Keratinocyte (primary cell): ENCODE measurements at regions not wholly inside any gene's neighbourhood (a gene's known extent, or its start where the extent isn't known, plus 50 kb on each side); places are given as distances from the start of the nearest gene placed in this dataset.

Source experiments
- EZH2 ChIP-seq: IDR thresholded peaks from one replicate; pipeline ENCODE4 v1.6.1; 2012; ENCODE audit warnings: inconsistent platforms, mild to moderate bottlenecking, low read length, moderate library complexity
- TF ChIP-seq, protein P1 (sequence below), 3 experiments: IDR thresholded peaks in 1 of 3; conservative IDR thresholded peaks in 1 of 3; optimal IDR thresholded peaks in 1 of 3; 2 replicates in 2 of 3; 3 replicates in 1 of 3; pipeline versions ENCODE3 to v1.5.1; 2011; ENCODE audit warnings: low read length in 3 of 3, mild to moderate bottlenecking in 3 of 3, moderate library complexity in 2 of 3, control low read depth in 1 of 3, inconsistent platforms in 1 of 3; ENCODE audit not compliant: insufficient read depth in 2 of 3; ENCODE audit errors: extremely low read depth in 1 of 3

GRCh38 chr7:97454636-97455035 lies 277.2 kb upstream of the TAC1 start:
- TF ChIP-seq, protein P1, sequence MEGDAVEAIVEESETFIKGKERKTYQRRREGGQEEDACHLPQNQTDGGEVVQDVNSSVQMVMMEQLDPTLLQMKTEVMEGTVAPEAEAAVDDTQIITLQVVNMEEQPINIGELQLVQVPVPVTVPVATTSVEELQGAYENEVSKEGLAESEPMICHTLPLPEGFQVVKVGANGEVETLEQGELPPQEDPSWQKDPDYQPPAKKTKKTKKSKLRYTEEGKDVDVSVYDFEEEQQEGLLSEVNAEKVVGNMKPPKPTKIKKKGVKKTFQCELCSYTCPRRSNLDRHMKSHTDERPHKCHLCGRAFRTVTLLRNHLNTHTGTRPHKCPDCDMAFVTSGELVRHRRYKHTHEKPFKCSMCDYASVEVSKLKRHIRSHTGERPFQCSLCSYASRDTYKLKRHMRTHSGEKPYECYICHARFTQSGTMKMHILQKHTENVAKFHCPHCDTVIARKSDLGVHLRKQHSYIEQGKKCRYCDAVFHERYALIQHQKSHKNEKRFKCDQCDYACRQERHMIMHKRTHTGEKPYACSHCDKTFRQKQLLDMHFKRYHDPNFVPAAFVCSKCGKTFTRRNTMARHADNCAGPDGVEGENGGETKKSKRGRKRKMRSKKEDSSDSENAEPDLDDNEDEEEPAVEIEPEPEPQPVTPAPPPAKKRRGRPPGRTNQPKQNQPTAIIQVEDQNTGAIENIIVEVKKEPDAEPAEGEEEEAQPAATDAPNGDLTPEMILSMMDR (optimal IDR thresholded peaks at IDR 0.05 in 1 of 3, IDR thresholded peaks at IDR 0.05 in 1 of 3, conservative IDR thresholded peaks at IDR 0.05 in 1 of 3; ENCODE audit: extremely low read depth in 1 of 3, insufficient read depth in 2 of 3, low read length in 3 of 3) = no peak
- no peak for TF ChIP-seq EZH2
